Loucy (cell line): ENCODE measurements at regions not wholly inside any gene's neighbourhood (a gene's known extent, or its start where the extent isn't known, plus 50 kb on each side); places are given as distances from the start of the nearest gene placed in this dataset.

Experiments used
- H2AFZ ChIP-seq: fragments of 200-600 bp; sonication (generic); 2 replicates; pipeline ENCODE4 v1.6.0; 2016; ENCODE audit warnings: antibody characterized with exemption, mild to moderate bottlenecking, low read length, moderate library complexity
- H3F3A ChIP-seq: fragments of 200-600 bp; 2 replicates; pipeline ENCODE4 v1.6.0; 2016; ENCODE audit warnings: antibody characterized with exemption, low read depth, mild to moderate bottlenecking
- H3K27me3 ChIP-seq: fragments of 200-600 bp; sonication (generic); 2 replicates; pipeline ENCODE4 v1.6.1; 2014; ENCODE audit warnings: low read length, mild to moderate bottlenecking; ENCODE audit not compliant: insufficient read depth, poor library complexity, severe bottlenecking
- H3K36me3 ChIP-seq: fragments of 200-600 bp; sonication (generic); 2 replicates; pipeline ENCODE4 v1.6.1; 2016; ENCODE audit warnings: low read length; ENCODE audit not compliant: insufficient read depth
- H3K4me1 ChIP-seq: fragments of 200-600 bp; sonication (generic); 2 replicates; pipeline ENCODE4 v1.5.1; 2014; ENCODE audit warnings: low read length, mild to moderate bottlenecking; ENCODE audit not compliant: insufficient read depth, poor library complexity, severe bottlenecking
- H3K4me2 ChIP-seq: fragments of 200-600 bp; sonication (generic); 2 replicates; pipeline ENCODE4 v1.6.0; 2014; ENCODE audit warnings: antibody characterized with exemption, low read length, low read depth, mild to moderate bottlenecking; ENCODE audit not compliant: poor library complexity, severe bottlenecking
- H3K4me3 ChIP-seq: fragments of 200-600 bp; sonication (generic); 2 replicates; pipeline ENCODE4 v1.5.1; 2014; ENCODE audit warnings: low read length, mild to moderate bottlenecking, mixed read lengths; ENCODE audit not compliant: poor library complexity, severe bottlenecking
- H3K79me2 ChIP-seq: fragments of 200-600 bp; sonication (generic); 2 replicates; pipeline ENCODE4 v1.6.1; 2014; ENCODE audit warnings: low read length; ENCODE audit not compliant: insufficient read depth
- H3K9ac ChIP-seq: fragments of 200-600 bp; sonication (generic); 2 replicates; pipeline ENCODE4 v1.6.0; 2014; ENCODE audit warnings: mild to moderate bottlenecking, low read depth, low read length, moderate library complexity; ENCODE audit not compliant: poor library complexity, severe bottlenecking
- H3K9me2 ChIP-seq: fragments of 200-600 bp; sonication (generic); replicated peaks from 2 replicates; pipeline ENCODE4 v1.6.1; 2016; ENCODE audit warnings: low read depth, low read length, mixed read lengths
- H3K9me3 ChIP-seq: fragments of 200-600 bp; sonication (generic); 2 replicates; pipeline ENCODE4 v1.6.1; 2014; ENCODE audit warnings: mild to moderate bottlenecking, antibody characterized with exemption, low read length, low read depth; ENCODE audit not compliant: insufficient read depth
- H4K20me1 ChIP-seq: fragments of 200-600 bp; sonication (generic); 2 replicates; pipeline ENCODE4 v1.6.0; 2014; ENCODE audit warnings: antibody characterized with exemption, low read length, mild to moderate bottlenecking; ENCODE audit not compliant: insufficient read depth, poor library complexity, severe bottlenecking
- EZH2phosphoT487 ChIP-seq: fragments of 200-600 bp; IDR thresholded peaks from 2 replicates; pipeline ENCODE4 v1.6.1; 2018; ENCODE audit warnings: antibody characterized with exemption, mild to moderate bottlenecking, moderate library complexity, borderline replicate concordance
- TF ChIP-seq, protein P1 (sequence below): fragments of 200-600 bp; sonication (generic); conservative IDR thresholded peaks from 2 replicates; pipeline ENCODE4 v1.5.1; 2014; ENCODE audit warnings: mild to moderate bottlenecking, antibody characterized with exemption, low read length

DNA sequence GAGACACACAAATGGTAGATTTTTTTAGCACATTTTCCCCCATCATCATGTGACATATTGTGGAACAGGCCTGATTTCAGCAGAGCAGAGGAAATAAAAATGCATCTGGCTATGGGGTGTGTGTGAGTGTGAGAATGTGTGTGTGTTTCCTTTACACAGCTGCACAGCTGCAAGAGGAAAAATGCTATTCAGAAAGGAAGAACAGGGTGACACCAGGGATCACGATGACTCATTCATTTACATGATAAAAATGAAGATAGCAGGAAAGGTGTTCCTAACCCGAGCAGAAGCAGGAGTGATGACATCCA, 469.5 kb upstream of the TSHZ3 start:
- H2AFZ ChIP-seq: no peak overlapping the region
- H3K4me2 ChIP-seq: no peak overlapping the region
- H3K4me3 ChIP-seq: no peak overlapping the region
- TF ChIP-seq, protein P1, sequence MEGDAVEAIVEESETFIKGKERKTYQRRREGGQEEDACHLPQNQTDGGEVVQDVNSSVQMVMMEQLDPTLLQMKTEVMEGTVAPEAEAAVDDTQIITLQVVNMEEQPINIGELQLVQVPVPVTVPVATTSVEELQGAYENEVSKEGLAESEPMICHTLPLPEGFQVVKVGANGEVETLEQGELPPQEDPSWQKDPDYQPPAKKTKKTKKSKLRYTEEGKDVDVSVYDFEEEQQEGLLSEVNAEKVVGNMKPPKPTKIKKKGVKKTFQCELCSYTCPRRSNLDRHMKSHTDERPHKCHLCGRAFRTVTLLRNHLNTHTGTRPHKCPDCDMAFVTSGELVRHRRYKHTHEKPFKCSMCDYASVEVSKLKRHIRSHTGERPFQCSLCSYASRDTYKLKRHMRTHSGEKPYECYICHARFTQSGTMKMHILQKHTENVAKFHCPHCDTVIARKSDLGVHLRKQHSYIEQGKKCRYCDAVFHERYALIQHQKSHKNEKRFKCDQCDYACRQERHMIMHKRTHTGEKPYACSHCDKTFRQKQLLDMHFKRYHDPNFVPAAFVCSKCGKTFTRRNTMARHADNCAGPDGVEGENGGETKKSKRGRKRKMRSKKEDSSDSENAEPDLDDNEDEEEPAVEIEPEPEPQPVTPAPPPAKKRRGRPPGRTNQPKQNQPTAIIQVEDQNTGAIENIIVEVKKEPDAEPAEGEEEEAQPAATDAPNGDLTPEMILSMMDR: no peak
- no peak for TF ChIP-seq EZH2phosphoT487
- no peaks in the 10 kb centered on the region for H4K20me1 ChIP-seq
- peaks cover 4% of the 10 kb centered on the region; the same call in 1 of the 2 replicates for H3K9me3 ChIP-seq
- H3F3A ChIP-seq: no peaks in the 10 kb centered on the region
- no peaks in the 10 kb centered on the region for H3K79me2 ChIP-seq
- no peaks in the 10 kb centered on the region for H3K9me2 ChIP-seq
- H3K9ac ChIP-seq: no peak overlapping the region
- H3K4me1 ChIP-seq: no peaks in the 10 kb centered on the region
- no peaks in the 10 kb centered on the region for H3K27me3 ChIP-seq
- H3K36me3 ChIP-seq: no peaks in the 10 kb centered on the region

DNA sequence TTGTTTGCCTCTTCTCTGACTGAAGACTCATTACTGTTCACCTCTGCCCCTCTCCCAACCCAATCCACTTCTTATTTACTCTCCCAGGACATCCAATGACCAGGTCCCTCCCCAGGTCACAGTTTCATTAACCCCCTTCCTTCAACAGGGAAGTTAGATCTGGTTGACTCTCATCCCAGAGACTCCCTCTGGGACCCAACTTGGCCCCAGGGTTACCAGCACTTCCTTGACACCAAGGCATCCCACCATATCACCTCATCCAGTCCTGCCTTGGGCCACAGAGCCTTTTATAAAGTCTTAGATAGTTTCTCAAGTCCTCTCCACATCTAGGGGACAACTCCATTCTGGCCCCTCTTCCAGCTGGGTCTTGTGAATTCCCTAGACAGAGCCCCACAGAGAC, 470.6 kb upstream of the TSHZ3 start:
- Histone ChIP-seq H3K36me3 (no peaks in the 10 kb centered on the region), H4K20me1 (no peaks in the 10 kb centered on the region), H3K9ac (no peak overlapping the region), H3K4me2 (no peak overlapping the region), H3K9me2 (no peaks in the 10 kb centered on the region), H3K4me3 (no peak overlapping the region), H3K4me1 (no peaks in the 10 kb centered on the region), H3K79me2 (no peaks in the 10 kb centered on the region), H2AFZ (no peak overlapping the region), H3K27me3 (no peaks in the 10 kb centered on the region), H3F3A (no peaks in the 10 kb centered on the region), H3K9me3 (peaks cover under 1% of the 10 kb centered on the region; the same call in 1 of the 2 replicates)
- no peak for TF ChIP-seq EZH2phosphoT487
- TF ChIP-seq, protein P1: no peak

DNA sequence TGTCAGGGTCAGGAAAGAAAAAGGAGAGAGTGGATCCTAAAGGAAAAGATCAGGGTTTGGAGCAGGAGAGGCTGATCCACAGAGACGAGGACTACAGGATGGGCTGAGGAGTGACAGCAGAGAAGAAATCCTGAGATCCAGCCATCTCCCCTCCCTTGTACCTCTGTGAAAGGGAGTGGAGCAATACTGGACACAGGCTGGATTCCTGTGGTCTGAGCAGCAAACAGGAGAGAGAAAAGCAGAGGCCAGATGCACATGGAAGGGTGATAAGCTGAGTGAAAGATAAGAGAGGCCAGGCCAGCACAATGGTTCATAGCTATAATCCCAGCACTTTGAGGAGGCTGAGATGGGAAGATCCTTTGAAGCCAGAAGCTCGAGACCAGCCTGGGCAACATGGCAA, 472.1 kb upstream of the TSHZ3 start:
- Histone ChIP-seq H3K36me3 (no peaks in the 10 kb centered on the region), H3F3A (no peaks in the 10 kb centered on the region), H3K4me1 (no peaks in the 10 kb centered on the region), H3K9ac (no peak overlapping the region), H3K4me3 (no peak overlapping the region), H3K4me2 (no peak overlapping the region), H3K9me2 (no peaks in the 10 kb centered on the region), H3K79me2 (no peaks in the 10 kb centered on the region), H3K9me3 (no peaks in the 10 kb centered on the region; the same call in 1 of the 2 replicates), H2AFZ (no peak overlapping the region), H3K27me3 (no peaks in the 10 kb centered on the region), H4K20me1 (no peaks in the 10 kb centered on the region)
- TF ChIP-seq, protein P1: no peak
